ENCODE measurements at regions not wholly inside any gene's neighbourhood (a gene's known extent, or its start where the extent isn't known, plus 50 kb on each side); places are given as distances from the start of the nearest gene placed in this dataset.
"Not testable (repeated sequence)": the region's sequence is repeated elsewhere in the genome, so short reads cannot be mapped to it uniquely, and the experiment has no call there.

GRCh38 chr9:129453734-129454133 is 167.2 kb downstream of the C9orf50 start:
- no peak for DNase-seq

DNA sequence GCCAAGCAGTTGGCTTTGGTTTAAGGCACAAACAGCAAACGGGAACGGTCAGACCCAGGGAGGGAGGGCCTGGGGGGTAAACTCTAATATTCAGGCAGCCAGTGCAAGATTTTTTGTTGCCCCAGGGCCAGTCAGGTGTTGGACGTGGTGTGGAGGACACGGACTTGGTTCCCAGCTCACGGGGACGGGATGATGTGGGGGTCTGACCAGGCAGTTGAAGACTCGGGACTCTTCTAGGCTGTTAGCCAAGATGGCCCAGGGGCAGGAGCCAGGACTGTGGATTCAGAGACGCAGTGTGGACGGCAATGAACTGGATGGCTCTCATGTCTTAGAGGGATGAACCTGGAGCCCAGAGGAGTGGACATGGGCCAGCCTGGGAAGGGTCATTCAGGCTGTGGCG is 169.2 kb downstream of the C9orf50 start:
- DNase-seq = no peak

- DNase-seq = no peak
Observed at GRCh38 chr9:129451089-129451656, 169.7 kb downstream of the C9orf50 start.

DNA sequence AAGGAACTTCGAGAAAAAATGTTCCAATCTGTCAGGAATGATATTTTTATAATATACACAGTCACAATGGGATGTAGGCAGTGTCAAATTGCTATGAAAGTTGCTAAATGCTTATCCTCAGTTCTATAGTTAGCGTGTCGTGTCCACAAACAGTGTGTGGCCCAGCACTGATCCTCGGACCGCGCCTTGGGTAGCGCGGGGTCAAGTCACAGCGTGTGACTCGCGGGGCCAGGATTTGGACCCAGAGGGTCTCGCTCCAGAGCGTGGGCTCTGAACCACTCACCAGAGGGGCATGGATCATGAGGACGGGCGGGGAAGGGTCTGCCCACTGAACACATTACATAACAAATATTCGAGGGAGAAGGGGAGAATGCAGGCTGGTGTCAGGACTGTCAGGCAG is 171.8 kb downstream of the C9orf50 start:
- no peak for DNase-seq

GRCh38 chr9:129446828-129447550 is 173.9 kb downstream of the C9orf50 start:
- DNase-seq = no peak

DNA sequence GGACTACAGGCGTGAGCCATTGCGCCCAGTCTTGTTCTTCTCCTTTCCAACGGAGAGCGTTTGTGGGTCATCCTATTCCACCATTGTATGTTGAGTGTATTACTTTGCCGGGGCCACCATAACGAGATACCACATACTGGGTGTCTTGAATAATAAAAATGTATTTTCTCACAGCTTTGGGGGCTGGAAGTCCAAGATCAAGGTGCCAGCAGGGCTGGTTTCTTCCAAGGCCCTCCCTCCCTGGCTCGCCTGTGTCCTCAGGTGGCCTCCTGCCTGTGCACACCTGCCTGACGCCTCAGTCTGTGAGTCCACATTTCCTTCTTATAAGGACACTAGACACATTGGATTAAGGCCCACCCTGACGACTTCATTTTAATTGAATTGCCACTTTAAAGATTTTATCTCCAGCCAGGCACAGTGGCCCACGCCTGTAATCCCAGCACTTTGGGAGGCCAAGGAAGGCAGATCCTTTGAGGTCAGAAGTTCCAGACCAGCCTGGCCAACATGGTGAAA is 175.1 kb downstream of the C9orf50 start:
- no peak for DNase-seq

DNA sequence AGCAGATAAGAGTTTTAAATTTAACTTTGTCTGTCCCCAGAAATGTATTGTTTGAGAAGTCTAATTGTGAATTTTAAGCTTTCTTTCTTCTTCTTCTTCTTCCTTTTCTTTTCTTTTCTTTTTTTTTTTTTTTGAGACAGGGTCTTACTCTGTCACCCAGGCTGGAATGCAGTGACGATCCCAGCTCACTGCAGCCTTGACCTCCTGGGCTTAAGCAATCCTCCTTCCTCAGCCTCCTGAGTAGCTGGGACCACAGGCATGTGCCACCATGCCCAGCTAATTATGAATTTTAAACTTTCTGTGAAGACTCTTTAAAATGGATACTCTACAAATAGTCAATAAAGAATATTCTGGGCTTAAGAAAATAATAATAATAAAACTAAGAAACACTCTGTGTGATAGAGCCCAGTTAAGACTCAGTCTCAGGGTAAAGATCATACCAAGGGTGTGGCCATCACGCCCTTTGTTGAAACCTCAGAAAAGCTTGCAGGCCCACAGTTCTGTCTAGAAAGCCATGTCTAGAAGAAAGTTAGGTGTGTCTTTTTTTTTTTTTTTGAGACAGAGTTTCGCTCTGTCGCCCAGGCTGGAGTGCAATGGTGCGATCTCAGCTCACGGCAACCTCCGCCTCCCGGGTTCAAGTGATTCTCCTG is 177.3 kb downstream of the C9orf50 start:
- not testable (repeated sequence) for DNase-seq

DNA sequence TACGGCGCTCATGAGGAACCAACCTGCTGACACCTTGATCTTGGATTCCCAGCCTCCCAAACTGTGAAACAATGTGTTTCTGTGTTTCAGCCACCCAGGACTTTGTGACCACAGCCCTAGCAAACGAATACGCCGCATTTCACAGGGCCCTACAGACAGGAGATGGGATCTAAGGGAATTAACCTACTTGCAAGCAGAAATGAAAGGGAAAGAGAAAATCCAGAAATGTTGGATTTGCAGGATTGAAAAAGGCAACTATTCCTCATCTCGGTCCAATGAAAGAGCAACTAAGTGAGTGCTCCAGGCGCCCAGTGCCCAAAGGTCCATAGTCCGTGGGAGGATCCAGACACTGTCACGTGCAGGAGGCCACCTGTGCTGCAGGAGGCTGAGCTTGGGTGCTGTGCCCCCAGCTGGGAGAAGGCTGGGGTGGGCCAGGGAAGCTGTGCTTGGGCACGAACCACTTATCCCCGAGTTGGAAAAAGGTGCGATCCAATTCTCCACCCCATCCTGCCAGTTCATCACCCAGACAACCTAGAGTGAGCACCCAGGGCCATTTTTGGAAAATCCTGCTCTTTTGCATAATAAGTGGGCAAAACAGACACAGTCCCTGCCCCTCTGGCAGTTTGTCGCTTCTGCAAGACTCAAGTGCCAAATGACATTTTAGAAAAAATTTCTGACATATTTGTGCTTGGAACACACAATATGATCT is 177.9 kb downstream of the C9orf50 start:
- no peak for DNase-seq

- no peak for DNase-seq
Observed at GRCh38 chr9:129441852-129442251, 179.0 kb downstream of the C9orf50 start.

DNA sequence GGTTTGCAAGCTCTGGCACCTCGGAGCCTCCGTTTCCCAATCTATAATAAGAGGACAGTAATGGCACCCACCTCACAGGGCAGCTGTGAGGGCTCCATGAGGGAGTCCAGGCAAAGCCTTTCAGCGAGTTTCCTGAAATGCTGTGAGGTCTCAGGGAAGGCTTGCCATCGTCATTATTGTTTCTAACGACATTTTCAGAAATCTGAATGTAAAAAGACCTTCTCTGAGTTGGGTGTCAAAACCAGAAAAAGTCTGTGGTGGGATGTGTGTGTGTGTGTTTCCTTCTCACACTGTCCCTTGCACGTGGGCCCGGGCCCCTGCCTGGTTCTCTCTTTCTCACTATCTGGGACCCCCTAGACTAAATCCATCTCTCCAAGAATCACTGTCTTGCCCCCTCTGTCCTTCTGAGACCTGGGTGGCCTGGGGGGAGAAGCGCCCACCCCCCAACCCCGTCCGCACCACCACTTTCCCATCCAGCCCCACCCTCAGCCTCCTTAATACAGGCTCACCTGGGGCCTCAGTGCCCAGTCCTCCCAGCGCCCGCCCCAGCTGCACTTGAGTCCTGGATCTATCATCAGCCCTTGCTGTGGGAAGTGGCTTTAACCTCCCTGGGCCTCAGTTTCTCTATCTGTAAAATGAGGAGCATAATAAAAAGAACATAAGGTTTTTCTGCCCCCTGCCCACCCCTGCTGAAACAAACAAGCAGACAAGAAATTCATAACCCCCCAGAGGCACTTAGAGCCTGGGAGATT is 180.3 kb downstream of the C9orf50 start:
- DNase-seq = no peak

DNA sequence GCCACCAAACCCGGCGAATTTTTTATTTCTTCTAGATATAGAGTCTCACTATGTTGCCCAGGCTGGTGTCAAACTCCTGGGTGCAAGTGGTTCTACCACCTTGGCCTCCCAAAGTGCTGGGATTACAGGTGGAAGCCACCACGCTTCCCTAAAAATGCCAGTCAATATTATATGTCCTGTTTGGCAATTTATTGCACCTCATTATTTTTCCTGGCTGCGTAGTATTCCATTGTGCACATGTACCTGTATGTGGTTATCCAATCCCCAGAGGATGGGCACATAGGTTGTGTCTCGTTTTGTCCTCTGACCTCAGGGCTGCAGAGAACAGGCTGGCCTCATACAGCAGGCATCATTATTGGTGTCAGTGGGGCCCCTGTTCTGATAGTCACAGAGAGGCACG is 181.7 kb downstream of the C9orf50 start:
- no peak for DNase-seq

DNA sequence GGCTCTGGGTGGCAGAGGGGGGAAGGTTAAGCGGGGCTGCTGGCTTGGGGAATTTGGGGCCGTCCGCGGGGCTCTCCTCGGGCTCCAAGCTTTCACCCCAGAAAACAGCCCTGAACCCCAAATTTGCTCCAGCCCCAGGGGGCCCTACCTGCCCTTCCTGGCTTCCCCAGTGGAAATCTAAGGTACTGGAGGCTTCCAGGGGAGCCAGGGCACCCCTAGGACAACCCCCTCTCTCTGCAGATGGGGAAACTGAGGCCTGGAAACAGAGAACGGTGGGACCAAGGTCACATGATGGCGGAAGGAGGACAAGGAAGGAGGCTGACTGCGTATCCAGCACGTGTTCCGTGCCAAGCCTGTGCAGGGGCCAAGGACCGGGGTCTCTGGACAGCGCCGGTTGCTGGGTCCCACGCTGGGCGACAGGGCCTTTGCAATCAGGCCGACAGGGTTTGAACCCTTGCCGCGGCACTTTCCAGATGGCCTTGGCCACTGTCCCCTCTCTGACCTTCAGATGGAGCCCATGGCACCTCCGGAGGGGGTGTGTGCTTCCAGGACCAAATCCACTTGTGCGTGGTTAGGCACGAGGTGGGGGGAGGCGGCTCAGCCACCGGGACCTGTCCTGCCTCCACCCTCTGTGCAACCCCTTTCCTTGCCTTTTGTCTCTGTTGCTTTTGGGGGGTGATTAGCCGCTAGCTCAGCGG is 183.1 kb downstream of the C9orf50 start:
- DNase-seq = no peak

DNA sequence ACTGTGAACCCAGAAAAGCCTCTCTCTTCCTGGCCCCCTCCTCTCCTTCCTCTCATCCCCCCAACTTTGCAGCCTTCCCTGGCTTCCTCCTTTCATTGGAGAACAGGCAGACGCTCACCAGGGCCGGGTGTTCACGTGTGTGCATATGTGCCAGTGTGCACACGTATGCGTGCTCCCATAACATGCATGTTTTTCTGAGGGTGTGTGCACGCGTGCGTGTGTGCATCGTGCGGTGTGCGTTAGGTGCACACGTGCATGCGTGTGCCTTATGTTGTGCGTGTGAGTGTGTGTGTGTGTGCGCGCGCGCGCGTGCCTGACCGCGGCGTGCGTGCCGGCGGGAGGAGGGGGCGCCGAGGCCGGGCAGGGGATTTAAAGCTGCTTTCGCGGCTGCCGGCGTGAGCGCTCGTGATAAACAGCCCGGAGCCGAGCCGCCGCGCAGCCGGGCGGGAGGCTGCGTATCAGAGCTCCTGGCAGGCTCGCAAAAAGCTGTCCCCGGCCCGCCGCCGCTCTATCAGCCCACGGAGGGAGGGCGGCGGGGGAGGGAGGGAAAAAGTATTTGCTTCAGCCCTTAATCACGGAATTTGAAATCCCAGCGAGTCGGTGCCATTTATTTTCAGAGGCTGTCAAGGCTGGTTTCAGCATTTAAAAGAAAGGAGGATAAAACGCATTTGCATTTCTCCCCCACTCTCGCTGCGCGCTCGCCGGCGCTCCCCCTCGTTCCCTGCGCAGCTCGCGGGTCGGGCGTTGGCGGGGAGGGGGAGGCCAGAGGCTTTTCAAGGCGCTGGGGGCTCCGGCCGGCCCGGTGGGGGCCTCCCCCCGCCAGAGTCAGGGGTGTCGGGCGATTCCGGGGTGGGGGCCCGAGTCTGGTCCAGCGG is 183.9 kb downstream of the C9orf50 start:
- DNase-seq = no peak

- DNase-seq = no peak
Observed at GRCh38 chr9:129435988-129436717, 184.7 kb downstream of the C9orf50 start.

DNA sequence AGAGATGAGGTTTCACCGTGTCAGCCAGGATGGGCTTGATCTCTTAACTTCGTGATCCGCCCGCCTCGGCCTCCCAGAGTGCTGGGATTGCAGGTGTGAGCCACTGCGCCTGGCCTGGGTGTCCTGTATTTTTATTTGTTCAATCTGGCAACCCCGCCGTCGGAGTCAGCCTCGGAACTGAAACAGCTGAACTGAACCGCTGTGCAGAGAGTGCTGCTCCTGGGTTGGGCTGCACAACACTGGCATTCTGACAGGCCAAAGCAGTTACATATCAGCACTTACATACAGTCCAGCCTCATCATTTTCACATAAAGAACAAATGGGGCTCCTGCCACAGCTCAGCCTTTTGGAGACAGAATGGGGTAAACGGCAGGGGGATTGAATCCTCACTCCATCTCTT is 185.6 kb downstream of the C9orf50 start:
- DNase-seq = no peak

- no peak for DNase-seq
Observed at GRCh38 chr9:129434187-129434586, 186.7 kb downstream of the C9orf50 start.

DNA sequence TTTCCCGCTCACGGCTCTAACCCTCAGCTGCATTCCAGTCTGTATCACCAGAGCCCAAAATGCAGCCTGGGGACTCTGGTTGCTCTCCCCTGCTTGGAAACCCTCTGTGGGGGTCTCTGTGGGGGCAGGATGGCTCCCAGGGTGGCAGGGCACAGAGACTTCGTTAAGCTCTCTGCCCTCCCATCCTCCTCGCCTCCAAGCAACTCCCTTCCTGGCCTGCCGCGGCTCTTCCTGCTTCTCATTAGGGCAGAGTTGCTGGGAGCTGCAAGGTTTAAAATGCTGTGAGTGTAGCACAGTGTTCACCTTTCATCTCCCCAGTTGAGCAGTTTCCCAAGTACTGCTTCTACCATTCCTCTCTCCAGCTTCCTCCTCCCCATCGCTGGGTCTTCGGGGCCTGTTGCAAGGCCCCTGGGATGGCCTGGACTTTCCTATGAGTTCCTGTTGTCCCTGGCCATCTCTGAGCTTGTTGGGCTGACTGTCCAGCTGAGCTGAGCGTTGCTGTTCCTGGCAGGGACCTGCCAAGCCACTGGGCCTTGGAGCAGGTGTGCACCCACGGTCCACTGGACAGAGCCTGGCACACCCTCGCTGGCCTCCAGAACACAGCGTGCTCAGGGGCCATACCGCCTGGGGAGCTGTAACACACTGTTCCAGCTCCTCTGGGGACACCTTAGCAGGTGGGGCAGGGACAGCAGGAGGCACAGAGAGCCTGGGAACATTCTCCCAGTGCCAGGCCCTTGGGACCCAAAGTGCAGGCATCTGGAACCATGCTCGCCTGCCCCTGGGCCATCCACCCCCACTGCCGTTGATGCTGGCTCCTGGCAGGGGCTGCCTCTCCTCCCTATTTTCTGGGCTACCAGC is 188.4 kb downstream of the C9orf50 start:
- no peak for DNase-seq

GRCh38 chr9:129430940-129431643 is 189.8 kb downstream of the C9orf50 start:
- no peak for DNase-seq
